Spleen (tissue), 11 donors: ENCODE measurements at regions not wholly inside any gene's neighbourhood (a gene's known extent, or its start where the extent isn't known, plus 50 kb on each side); places are given as distances from the start of the nearest gene placed in this dataset.

ENCODE experiments used
- DNase-seq: peaks from one replicate; pipeline ENCODE4 v3.0.0-alpha.2; 2020
- H3K27ac ChIP-seq, 8 donors: fragments of 200-600 bp; sonication (generic) in 7 of 8; 1 replicate in 4 of 8; 2 replicates in 4 of 8; pipeline versions ENCODE4 v1.5.0 to v1.8.0; 2016 to 2021; ENCODE audit warnings: inconsistent platforms in 4 of 8, mild to moderate bottlenecking in 4 of 8, moderate library complexity in 1 of 8
- H3K27me3 ChIP-seq, 7 donors: fragments of 200-600 bp; sonication (generic) in 6 of 7; replicated peaks in 1 of 7; 1 replicate in 4 of 7; 2 replicates in 3 of 7; pipeline versions ENCODE4 v1.5.0 to v1.8.0; 2016 to 2021; ENCODE audit warnings: inconsistent platforms in 3 of 7, mild to moderate bottlenecking in 1 of 7
- H3K36me3 ChIP-seq, 6 donors: fragments of 200-600 bp; sonication (generic) in 5 of 6; 1 replicate in 4 of 6; 2 replicates in 2 of 6; pipeline versions ENCODE4 v1.5.0 to v1.8.0; 2016 to 2021; ENCODE audit warnings: inconsistent platforms in 2 of 6
- H3K4me1 ChIP-seq, 6 donors: fragments of 200-600 bp; sonication (generic) in 5 of 6; 1 replicate in 3 of 6; 2 replicates in 3 of 6; pipeline versions ENCODE4 v1.5.0 to v1.8.0; 2016 to 2021; ENCODE audit warnings: inconsistent platforms in 3 of 6
- H3K4me3 ChIP-seq, 8 donors: fragments of 200-600 bp; sonication (generic) in 7 of 8; 1 replicate in 4 of 8; 2 replicates in 4 of 8; pipeline versions ENCODE4 v1.5.0 to v1.8.0; 2016 to 2021; ENCODE audit warnings: inconsistent platforms in 4 of 8, mild to moderate bottlenecking in 4 of 8, moderate library complexity in 2 of 8
- H3K9me3 ChIP-seq, 8 donors: fragments of 200-600 bp; sonication (generic) in 7 of 8; 1 replicate in 4 of 8; 2 replicates in 4 of 8; pipeline versions ENCODE4 v1.5.0 to v1.8.0; 2016 to 2021; ENCODE audit warnings: inconsistent platforms in 4 of 8
- POLR2A ChIP-seq, 3 donors: fragments of 450-650 bp; IDR thresholded peaks; one replicate each; pipeline ENCODE4 v1.5.1; 2017; ENCODE audit warnings: antibody characterized with exemption in 3 of 3, mild to moderate bottlenecking in 1 of 3
- POLR2AphosphoS5 ChIP-seq, 3 donors: sonication (generic); formaldehyde crosslinking; IDR thresholded peaks; one replicate each; pipeline ENCODE4 v1.5.1; 2017; ENCODE audit warnings: antibody characterized with exemption in 3 of 3
- WGBS, 5 donors: extraction: QIAGEN DNeasy Blood & Tissue Kit in 3 of 5; methylation state at CpG; one replicate each; pipeline versions ENCODE4 v1.1.5 to v1.1.7; 2013 to 2018; 5-methylcytosine and 5-hydroxymethylcytosine counted together
- intact Hi-C: fragments of 100-400 bp; cut with DNase I; formaldehyde crosslinking; loops from one replicate; pipeline ENCODE4 v1.15.0; 2023; ENCODE audit warnings: low total_unique reads
- TF ChIP-seq, protein P1 (sequence below), 11 experiments: fragments of 200-600 bp in 7 of 11; fragments of 450-650 bp in 4 of 11; sonication (generic) in 4 of 11; IDR thresholded peaks in 8 of 11; conservative IDR thresholded peaks in 3 of 11; 1 replicate in 7 of 11; 2 replicates in 4 of 11; pipeline versions ENCODE4 v1.4.0 to v1.8.0; 2016 to 2021; ENCODE audit warnings: antibody characterized with exemption in 11 of 11, inconsistent platforms in 4 of 11, mild to moderate bottlenecking in 1 of 11
- donor health status: healthy with polysubstance abuse.
- donor health status: DM: no; HTN: no; CAD: no; lungs with moderate emphysema.
- donor health status: DM: no; HTN: no; CAD: no.
- donor health status: Bipolar disorder and iron deficiency.
- donor health status: healthy.
- donor health status: DM: no; HTN: no; CAD: no.
- donor health status: DM: yes; HTN: yes; CAD: no.

DNA sequence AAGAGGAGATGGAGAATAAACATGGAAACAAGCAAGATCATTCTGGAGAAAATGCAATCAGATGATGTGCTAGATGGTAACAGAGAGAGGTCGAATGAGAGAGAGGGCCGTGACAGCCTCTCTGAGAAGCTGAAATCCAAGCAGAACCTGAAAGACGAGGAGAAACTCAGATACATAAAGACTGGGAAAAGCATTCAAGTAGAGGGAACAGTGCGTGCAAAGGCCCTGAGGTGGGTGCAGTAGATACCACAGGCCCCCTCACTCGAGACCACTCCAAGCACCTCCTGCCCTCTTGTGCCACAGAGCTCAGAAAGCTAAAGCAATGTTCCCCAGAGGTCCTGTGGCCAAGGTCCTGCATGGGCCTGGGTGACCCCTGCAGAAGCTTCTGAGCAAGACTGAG lies 54.8 kb upstream of the DLK1 start:
- WGBS, 5 donors = 79 to 95% (median 82%) methylated on average over 5 of the region's 5 CpGs
- Histone ChIP-seq H3K4me3 (no peak overlapping the region), H3K9me3 (no peaks in the 10 kb centered on the region), H3K36me3 (no peaks in the 10 kb centered on the region), H3K27ac (no peak overlapping the region), H3K27me3 (peaks cover 0 to 85% (median 0%) of the 10 kb centered on the region in 7 donors), H3K4me1 (peaks cover 0 to 61% (median 27%) of the 10 kb centered on the region in 6 donors)
- intact Hi-C loops = no loop called here
- no peak for DNase-seq
- no peak for TF ChIP-seq POLR2A (IDR thresholded peaks at IDR 0.05)
- TF ChIP-seq, protein P1, sequence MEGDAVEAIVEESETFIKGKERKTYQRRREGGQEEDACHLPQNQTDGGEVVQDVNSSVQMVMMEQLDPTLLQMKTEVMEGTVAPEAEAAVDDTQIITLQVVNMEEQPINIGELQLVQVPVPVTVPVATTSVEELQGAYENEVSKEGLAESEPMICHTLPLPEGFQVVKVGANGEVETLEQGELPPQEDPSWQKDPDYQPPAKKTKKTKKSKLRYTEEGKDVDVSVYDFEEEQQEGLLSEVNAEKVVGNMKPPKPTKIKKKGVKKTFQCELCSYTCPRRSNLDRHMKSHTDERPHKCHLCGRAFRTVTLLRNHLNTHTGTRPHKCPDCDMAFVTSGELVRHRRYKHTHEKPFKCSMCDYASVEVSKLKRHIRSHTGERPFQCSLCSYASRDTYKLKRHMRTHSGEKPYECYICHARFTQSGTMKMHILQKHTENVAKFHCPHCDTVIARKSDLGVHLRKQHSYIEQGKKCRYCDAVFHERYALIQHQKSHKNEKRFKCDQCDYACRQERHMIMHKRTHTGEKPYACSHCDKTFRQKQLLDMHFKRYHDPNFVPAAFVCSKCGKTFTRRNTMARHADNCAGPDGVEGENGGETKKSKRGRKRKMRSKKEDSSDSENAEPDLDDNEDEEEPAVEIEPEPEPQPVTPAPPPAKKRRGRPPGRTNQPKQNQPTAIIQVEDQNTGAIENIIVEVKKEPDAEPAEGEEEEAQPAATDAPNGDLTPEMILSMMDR (IDR thresholded peaks at IDR 0.05 in 8 of 11, conservative IDR thresholded peaks at IDR 0.05 in 3 of 11) = no peak
- no peak for TF ChIP-seq POLR2AphosphoS5 (IDR thresholded peaks at IDR 0.05)

GRCh38 chr14:100673085-100673806 lies 53.4 kb upstream of the DLK1 start:
- no peak for DNase-seq
- 20 to 32% (median 23%) methylated on average over 18 to 22 of the region's 22 CpGs for WGBS, 5 donors
- Histone ChIP-seq H3K27me3 (peaks cover 0 to 89% (median 0%) of the 10 kb centered on the region in 7 donors), H3K36me3 (no peaks in the 10 kb centered on the region), H3K4me3 (no peak overlapping the region), H3K9me3 (no peaks in the 10 kb centered on the region), H3K27ac (no peak overlapping the region), H3K4me1 (peaks cover 0 to 64% (median 40%) of the 10 kb centered on the region in 6 donors)
- TF ChIP-seq, protein P1 (IDR thresholded peaks at IDR 0.05 in 8 of 11, conservative IDR thresholded peaks at IDR 0.05 in 3 of 11) = no peak
- TF ChIP-seq POLR2AphosphoS5 (IDR thresholded peaks at IDR 0.05) (no peak), POLR2A (IDR thresholded peaks at IDR 0.05) (no peak)
- intact Hi-C loops = no loop called here

- H3K27me3 ChIP-seq = peaks cover 0 to 84% (median 0%) of the 10 kb centered on the region in 7 donors
- no peak overlapping the region for H3K27ac ChIP-seq
- intact Hi-C loops = no loop called here
- no peaks in the 10 kb centered on the region for H3K36me3 ChIP-seq
- peaks cover 2 to 64% (median 42%) of the 10 kb centered on the region in 6 donors for H3K4me1 ChIP-seq
- H3K4me3 ChIP-seq = no peak overlapping the region
- TF ChIP-seq, protein P1 (IDR thresholded peaks at IDR 0.05 in 8 of 11, conservative IDR thresholded peaks at IDR 0.05 in 3 of 11) = no peak
- no peak for TF ChIP-seq POLR2A (IDR thresholded peaks at IDR 0.05)
- TF ChIP-seq POLR2AphosphoS5 (IDR thresholded peaks at IDR 0.05) = no peak
- 78 to 92% (median 87%) methylated on average over 3 of the region's 3 CpGs for WGBS, 5 donors
- DNase-seq = no peak
- H3K9me3 ChIP-seq = no peaks in the 10 kb centered on the region
Measured at GRCh38 chr14:100673807-100674154, 52.9 kb upstream of the DLK1 start.

GRCh38 chr14:100674428-100674827 lies 52.3 kb upstream of the DLK1 start:
- Histone ChIP-seq H3K36me3 (no peaks in the 10 kb centered on the region), H3K4me1 (peaks cover 4 to 64% (median 42%) of the 10 kb centered on the region in 6 donors), H3K4me3 (no peak overlapping the region), H3K27me3 (peaks cover 0 to 78% (median 0%) of the 10 kb centered on the region in 7 donors), H3K9me3 (no peaks in the 10 kb centered on the region), H3K27ac (no peak overlapping the region)
- TF ChIP-seq POLR2AphosphoS5 (IDR thresholded peaks at IDR 0.05) (no peak), POLR2A (IDR thresholded peaks at IDR 0.05) (no peak)
- TF ChIP-seq, protein P1 (IDR thresholded peaks at IDR 0.05 in 8 of 11, conservative IDR thresholded peaks at IDR 0.05 in 3 of 11) = no peak
- DNase-seq = no peak
- intact Hi-C loops = no loop called here
- 83 to 89% (median 87%) methylated on average over 5 of the region's 5 CpGs for WGBS, 5 donors
